Choroid plexus epithelial cell (primary cell): ENCODE measurements at regions not wholly inside any gene's neighbourhood (a gene's known extent, or its start where the extent isn't known, plus 50 kb on each side); places are given as distances from the start of the nearest gene placed in this dataset.

Source experiments
- DNase-seq: peaks from one replicate; pipeline ENCODE4 v3.0.0-alpha.2; 2010; ENCODE audit warnings: low read depth
- H3K4me3 ChIP-seq: 2 replicates; pipeline ENCODE4 v1.5.1; 2011; ENCODE audit warnings: low read depth, mild to moderate bottlenecking, control low read depth, low read length, moderate library complexity
- TF ChIP-seq, protein P1 (sequence below): conservative IDR thresholded peaks from 2 replicates; pipeline ENCODE4 v1.5.1; 2011; ENCODE audit warnings: low read depth, mild to moderate bottlenecking, control low read depth, inconsistent platforms, low read length, moderate library complexity

DNA sequence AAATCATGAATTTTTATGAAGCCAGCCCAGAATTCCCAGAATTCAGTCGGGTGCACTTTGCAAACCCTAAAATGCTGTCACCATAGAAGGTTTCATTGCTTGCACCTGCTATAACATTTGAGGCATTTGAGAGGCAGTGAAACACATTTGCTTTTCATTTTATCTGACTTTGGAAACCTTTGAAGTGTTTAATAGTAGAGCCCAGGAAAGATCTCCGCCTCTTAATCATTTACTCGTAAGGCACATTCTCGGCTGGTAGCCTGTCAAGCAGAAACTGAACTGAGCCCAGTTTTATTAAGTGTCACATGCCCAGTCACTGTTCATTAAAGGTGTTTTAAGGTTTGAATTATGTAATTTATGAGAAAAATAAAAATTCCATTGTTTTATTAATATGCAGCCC, 247.6 kb downstream of the EMX2 start:
- no peak for DNase-seq
- H3K4me3 ChIP-seq = no peak overlapping the region
- TF ChIP-seq, protein P1, sequence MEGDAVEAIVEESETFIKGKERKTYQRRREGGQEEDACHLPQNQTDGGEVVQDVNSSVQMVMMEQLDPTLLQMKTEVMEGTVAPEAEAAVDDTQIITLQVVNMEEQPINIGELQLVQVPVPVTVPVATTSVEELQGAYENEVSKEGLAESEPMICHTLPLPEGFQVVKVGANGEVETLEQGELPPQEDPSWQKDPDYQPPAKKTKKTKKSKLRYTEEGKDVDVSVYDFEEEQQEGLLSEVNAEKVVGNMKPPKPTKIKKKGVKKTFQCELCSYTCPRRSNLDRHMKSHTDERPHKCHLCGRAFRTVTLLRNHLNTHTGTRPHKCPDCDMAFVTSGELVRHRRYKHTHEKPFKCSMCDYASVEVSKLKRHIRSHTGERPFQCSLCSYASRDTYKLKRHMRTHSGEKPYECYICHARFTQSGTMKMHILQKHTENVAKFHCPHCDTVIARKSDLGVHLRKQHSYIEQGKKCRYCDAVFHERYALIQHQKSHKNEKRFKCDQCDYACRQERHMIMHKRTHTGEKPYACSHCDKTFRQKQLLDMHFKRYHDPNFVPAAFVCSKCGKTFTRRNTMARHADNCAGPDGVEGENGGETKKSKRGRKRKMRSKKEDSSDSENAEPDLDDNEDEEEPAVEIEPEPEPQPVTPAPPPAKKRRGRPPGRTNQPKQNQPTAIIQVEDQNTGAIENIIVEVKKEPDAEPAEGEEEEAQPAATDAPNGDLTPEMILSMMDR = no peak

DNA sequence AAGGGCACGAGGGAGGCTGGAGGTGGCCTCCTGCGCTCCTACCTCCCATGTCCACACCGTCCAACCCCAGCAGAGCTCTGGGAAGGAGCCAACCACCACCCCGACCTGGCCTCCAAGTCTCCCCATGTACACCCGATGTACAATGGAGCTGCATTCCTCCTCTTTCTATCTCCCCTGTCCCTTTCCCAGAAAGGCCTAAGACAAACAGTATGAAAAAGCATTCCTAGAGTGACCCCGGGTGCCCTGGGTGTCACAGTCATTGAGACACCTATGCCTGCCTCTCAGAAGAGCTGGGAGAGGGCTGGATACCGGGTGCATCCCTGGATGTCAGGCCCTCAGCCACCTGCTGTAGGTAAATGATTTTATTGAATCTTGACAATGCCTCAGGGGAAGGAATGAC, 248.1 kb downstream of the EMX2 start:
- DNase-seq = no peak
- H3K4me3 ChIP-seq = no peak overlapping the region
- TF ChIP-seq, protein P1 = no peak

DNA sequence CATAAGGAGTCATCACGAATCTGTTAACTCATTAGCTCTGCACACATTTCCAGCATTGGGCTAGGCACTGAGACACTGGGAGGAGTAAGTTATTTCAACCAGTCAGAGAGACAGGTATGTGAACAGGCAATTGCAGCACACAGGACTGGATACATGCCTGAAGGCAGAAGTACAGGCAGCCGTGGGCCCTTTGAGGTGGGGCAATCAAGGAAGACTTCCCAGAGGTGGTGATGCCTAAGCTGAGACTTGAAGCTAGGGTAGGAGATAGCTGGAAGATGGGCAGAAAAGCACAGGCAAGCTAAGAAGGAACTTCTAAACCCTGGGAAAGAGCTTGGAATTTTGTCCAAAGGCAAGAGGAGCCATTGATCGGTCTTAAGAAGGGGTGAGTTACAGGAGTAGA, 249.7 kb downstream of the EMX2 start:
- no peak for DNase-seq
- TF ChIP-seq, protein P1 = no peak
- H3K4me3 ChIP-seq = no peak overlapping the region

DNA sequence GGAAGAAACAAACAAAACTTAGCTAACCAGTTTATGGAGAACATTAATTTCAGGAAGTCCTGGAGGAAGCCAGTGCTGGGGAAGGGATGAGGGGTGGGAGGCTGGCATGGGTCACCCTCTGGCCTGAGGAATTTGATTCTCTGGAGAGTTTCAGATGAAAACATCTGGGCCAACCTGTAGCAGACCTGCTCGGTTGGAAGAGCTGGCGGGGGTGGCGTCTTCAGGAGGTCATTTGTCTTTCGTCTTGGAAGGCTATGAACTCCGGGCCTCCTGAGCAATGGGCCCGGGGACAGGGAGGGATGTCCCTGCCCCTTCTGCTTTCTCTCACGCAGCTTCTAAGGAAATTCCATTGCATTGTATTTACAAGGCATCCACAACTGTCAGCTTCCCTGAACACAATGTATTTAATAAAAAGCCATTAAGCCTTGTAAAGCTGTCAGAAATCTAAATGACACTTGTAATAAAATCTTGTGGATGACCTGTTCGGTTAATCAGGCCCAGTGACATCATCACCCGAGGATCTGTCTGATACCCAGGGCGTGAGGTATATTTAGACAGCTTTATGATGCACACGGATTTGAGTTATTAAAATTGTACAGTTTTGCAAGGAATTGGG, 250.5 kb downstream of the RAB11FIP2 start:
- H3K4me3 ChIP-seq = no peak overlapping the region
- TF ChIP-seq, protein P1 = no peak
- no peak for DNase-seq

DNA sequence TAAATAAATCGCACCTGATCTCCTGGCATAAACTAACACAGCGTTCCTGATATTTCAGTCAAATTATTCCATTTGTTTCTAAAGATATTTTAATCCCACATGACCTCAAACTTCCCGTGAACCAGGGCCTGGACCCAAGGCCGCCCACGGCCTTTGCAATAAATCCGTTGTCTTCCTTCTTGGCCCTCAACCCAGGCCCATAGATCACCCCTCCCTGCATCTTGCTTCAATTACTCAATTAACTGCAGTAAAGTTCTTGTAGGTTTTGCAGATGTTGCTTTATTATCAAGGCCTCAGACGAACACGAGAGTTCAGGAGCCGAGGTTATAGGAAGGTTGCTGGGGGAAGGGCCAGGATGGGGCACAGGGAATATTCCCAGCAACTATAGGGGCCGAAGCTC, 249.4 kb downstream of the RAB11FIP2 start:
- no peak for DNase-seq
- TF ChIP-seq, protein P1 = no peak

DNA sequence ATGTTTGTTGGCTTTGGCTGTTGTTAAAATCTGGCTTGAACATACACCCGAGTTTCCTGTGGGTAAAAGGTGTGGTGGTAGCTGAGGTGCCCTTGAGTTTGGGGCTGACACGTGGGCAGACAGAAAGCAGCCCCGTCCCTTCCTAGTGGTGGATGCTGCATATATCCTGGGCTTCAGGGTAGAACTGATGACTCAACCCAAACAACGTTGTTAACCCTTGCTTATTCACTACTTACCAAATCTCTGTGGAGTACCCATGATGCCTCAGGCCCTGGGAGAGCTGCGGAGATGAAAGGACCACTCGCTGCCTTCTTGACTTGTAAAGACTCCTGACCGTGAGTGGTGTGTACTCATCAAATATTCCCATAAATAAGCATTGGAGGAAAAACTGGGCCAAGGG, 245.1 kb downstream of the RAB11FIP2 start:
- no peak overlapping the region for H3K4me3 ChIP-seq
- TF ChIP-seq, protein P1 = no peak

More for the DNA sequence above, 249.4 kb downstream of the RAB11FIP2 start:
- no peak overlapping the region for H3K4me3 ChIP-seq

DNA sequence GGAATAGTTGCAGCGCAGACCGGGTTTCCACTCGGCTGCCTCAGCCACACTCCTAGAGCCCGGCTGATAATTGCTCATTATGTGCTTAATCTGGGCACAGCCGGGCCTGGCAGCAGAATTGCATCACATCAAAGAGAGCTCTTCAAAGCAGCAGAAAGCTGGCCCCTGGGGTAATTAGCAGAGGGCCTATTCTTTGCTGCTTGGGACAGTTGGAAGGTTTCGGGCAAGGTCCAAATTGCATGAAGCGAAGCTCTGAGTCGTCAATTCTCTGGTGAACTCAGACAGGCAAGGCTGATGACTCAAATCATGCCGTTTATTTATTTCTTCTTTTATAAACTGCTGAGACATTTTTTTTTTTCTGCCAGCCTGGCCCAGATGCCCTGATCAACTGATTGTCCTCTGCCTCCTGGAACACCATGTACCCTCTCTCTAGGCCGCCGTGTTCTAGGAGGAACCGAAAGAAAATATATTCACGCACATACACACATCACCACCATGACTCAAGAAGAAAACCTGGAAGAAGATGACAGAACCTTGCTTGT, 242.2 kb downstream of the RAB11FIP2 start:
- TF ChIP-seq, protein P1 = no peak
- no peak for DNase-seq
- no peak overlapping the region for H3K4me3 ChIP-seq

More for the DNA sequence above, 245.1 kb downstream of the RAB11FIP2 start:
- DNase-seq = no peak
